H9 (cell line): ENCODE measurements at regions not wholly inside any gene's neighbourhood (a gene's known extent, or its start where the extent isn't known, plus 50 kb on each side); places are given as distances from the start of the nearest gene placed in this dataset.

Experiments
- DNase-seq: peaks from one replicate; pipeline ENCODE4 v3.0.0-alpha.2; 2017
- H2AFZ ChIP-seq: one replicate; pipeline ENCODE4 v1.6.1; 2013; ENCODE audit warnings: mild to moderate bottlenecking, low read length, control low read depth, moderate library complexity
- H2AK5ac ChIP-seq: 2 replicates; pipeline ENCODE4 v1.6.1; 2013; ENCODE audit warnings: low read length, control low read depth, mixed read lengths; ENCODE audit not compliant: insufficient read length
- H2BK120ac ChIP-seq: one replicate; pipeline ENCODE4 v1.6.1; 2013; ENCODE audit warnings: low read depth, mild to moderate bottlenecking, low read length, control low read depth, inconsistent platforms; ENCODE audit not compliant: poor library complexity, severe bottlenecking
- H2BK12ac ChIP-seq: 2 replicates; pipeline ENCODE4 v1.6.1; 2013; ENCODE audit warnings: low read length, control low read depth, mixed read lengths, low read depth; ENCODE audit not compliant: insufficient read length
- H2BK15ac ChIP-seq: 2 replicates; pipeline ENCODE4 v1.6.1; 2013; ENCODE audit warnings: low read depth, low read length, control low read depth
- H2BK20ac ChIP-seq: one replicate; pipeline ENCODE4 v1.6.1; 2013; ENCODE audit warnings: low read depth, mild to moderate bottlenecking, low read length, control low read depth, inconsistent platforms; ENCODE audit not compliant: poor library complexity, severe bottlenecking
- H2BK5ac ChIP-seq: 2 replicates; pipeline ENCODE4 v1.6.1; 2013; ENCODE audit warnings: low read length, control low read depth, mixed read lengths; ENCODE audit not compliant: insufficient read length
- H3K14ac ChIP-seq: 2 replicates; pipeline ENCODE4 v1.6.1; 2013; ENCODE audit warnings: low read length, control low read depth; ENCODE audit not compliant: insufficient read depth
- H3K18ac ChIP-seq: 2 replicates; pipeline ENCODE4 v1.6.1; 2013; ENCODE audit warnings: low read depth, mild to moderate bottlenecking, mixed read lengths, low read length, control low read depth; ENCODE audit not compliant: insufficient read length
- H3K23ac ChIP-seq: 2 replicates; pipeline ENCODE4 v1.6.1; 2013; ENCODE audit warnings: low read length, control low read depth, mixed read lengths, low read depth; ENCODE audit not compliant: insufficient read length
- H3K23me2 ChIP-seq: 2 replicates; pipeline ENCODE4 v1.6.1; 2013; ENCODE audit warnings: low read depth, mild to moderate bottlenecking, mixed read lengths, low read length, control low read depth; ENCODE audit not compliant: insufficient read length, poor library complexity, severe bottlenecking
- H3K27ac ChIP-seq: 2 replicates; pipeline ENCODE4 v1.5.1; 2013; ENCODE audit warnings: low read length, control low read depth, mixed read lengths, low read depth; ENCODE audit not compliant: insufficient read length
- H3K27me3 ChIP-seq: 2 replicates; pipeline ENCODE4 v1.6.1; 2013; ENCODE audit warnings: low read length, control low read depth, inconsistent platforms; ENCODE audit not compliant: insufficient read depth
- H3K4ac ChIP-seq: 2 replicates; pipeline ENCODE4 v1.6.1; 2013; ENCODE audit warnings: low read depth, mild to moderate bottlenecking, control low read depth, inconsistent platforms, low read length, moderate library complexity
- H3K4me1 ChIP-seq: 2 replicates; pipeline ENCODE4 v1.6.1; 2013; ENCODE audit warnings: low read length, control low read depth, inconsistent platforms; ENCODE audit not compliant: insufficient read depth
- H3K4me2 ChIP-seq: 2 replicates; pipeline ENCODE4 v1.6.1; 2013; ENCODE audit warnings: low read length, control low read depth, mixed read lengths; ENCODE audit not compliant: insufficient read length, insufficient read depth
- H3K56ac ChIP-seq: 2 replicates; pipeline ENCODE4 v1.6.1; 2013; ENCODE audit warnings: low read depth, mild to moderate bottlenecking, mixed read lengths, low read length, control low read depth; ENCODE audit not compliant: insufficient read length
- H3K79me1 ChIP-seq: 2 replicates; pipeline ENCODE4 v1.6.1; 2013; ENCODE audit warnings: low read depth, mild to moderate bottlenecking, moderate library complexity, low read length, control low read depth, inconsistent platforms; ENCODE audit not compliant: insufficient read depth, poor library complexity, severe bottlenecking
- H3K79me2 ChIP-seq: 2 replicates; pipeline ENCODE4 v1.6.1; 2013; ENCODE audit warnings: low read length, control low read depth, inconsistent platforms; ENCODE audit not compliant: insufficient read depth
- H3K9ac ChIP-seq: 2 replicates; pipeline ENCODE4 v1.6.1; 2013; ENCODE audit warnings: low read length, control low read depth, mixed read lengths; ENCODE audit not compliant: insufficient read length; ENCODE audit errors: extremely low read depth
- H3K9me3 ChIP-seq: one replicate; pipeline ENCODE4 v1.6.1; 2013; ENCODE audit warnings: low read depth, low read length, inconsistent platforms; ENCODE audit not compliant: control insufficient read depth
- H3T11ph ChIP-seq: one replicate; pipeline ENCODE4 v1.6.1; 2013; ENCODE audit warnings: mild to moderate bottlenecking, low read length, control low read depth, inconsistent platforms
- H4K20me1 ChIP-seq: one replicate; pipeline ENCODE4 v1.6.1; 2013; ENCODE audit not compliant: control insufficient read depth, insufficient read length, insufficient read depth
- H4K5ac ChIP-seq: 2 replicates; pipeline ENCODE4 v1.6.1; 2013; ENCODE audit warnings: low read depth, mild to moderate bottlenecking, mixed read lengths, low read length, control low read depth; ENCODE audit not compliant: insufficient read length
- H4K8ac ChIP-seq: replicated peaks from 2 replicates; pipeline ENCODE4 v1.6.1; 2013; ENCODE audit warnings: low read length, control low read depth, mixed read lengths, low read depth; ENCODE audit not compliant: insufficient read length
- H4K91ac ChIP-seq: 2 replicates; pipeline ENCODE4 v1.6.1; 2013; ENCODE audit warnings: low read depth, mild to moderate bottlenecking, moderate library complexity, mixed read lengths, low read length, control low read depth; ENCODE audit not compliant: insufficient read length
- H3K27ac Mint-ChIP-seq, 3 experiments: 2 replicates in 2 of 3; 3 replicates in 1 of 3; pipeline ENCODE4 v1.8.0; 2020 to 2021; ENCODE audit warnings: mixed read lengths in 3 of 3, mild to moderate bottlenecking in 1 of 3, moderate library complexity in 1 of 3
- H3K27me3 Mint-ChIP-seq: 2 replicates; pipeline ENCODE4 v1.8.0; 2021; ENCODE audit warnings: low read depth, mild to moderate bottlenecking, moderate library complexity, mixed read lengths
- H3K36me3 Mint-ChIP-seq, 3 experiments: 2 replicates in 2 of 3; 3 replicates in 1 of 3; pipeline ENCODE4 v1.8.0; 2020 to 2021; ENCODE audit warnings: low read depth in 3 of 3, mixed read lengths in 3 of 3; ENCODE audit not compliant: insufficient read depth in 1 of 3
- H3K4me1 Mint-ChIP-seq, 2 experiments: 2 replicates each; pipeline ENCODE4 v1.8.0; 2020; ENCODE audit warnings: mixed read lengths in 2 of 2
- H3K4me3 Mint-ChIP-seq, 2 experiments: 2 replicates in 1 of 2; 3 replicates in 1 of 2; pipeline ENCODE4 v1.8.0; 2020 to 2021; ENCODE audit warnings: mild to moderate bottlenecking in 2 of 2, mixed read lengths in 2 of 2, moderate library complexity in 1 of 2
- H3K9me3 Mint-ChIP-seq, 2 experiments: 2 replicates in 1 of 2; 3 replicates in 1 of 2; pipeline ENCODE4 v1.8.0; 2020; ENCODE audit warnings: mild to moderate bottlenecking in 2 of 2, mixed read lengths in 2 of 2, moderate library complexity in 1 of 2
- WGBS: extraction: QIAGEN DNeasy Blood & Tissue Kit; methylation state at CpG from one replicate; pipeline ENCODE4 v1.1.7; 2013; ENCODE audit warnings: missing lambda C conversion rate, low lambda C conversion rate, mixed read lengths; ENCODE audit not compliant: insufficient read length; ENCODE audit errors: extremely low coverage; 5-methylcytosine and 5-hydroxymethylcytosine counted together
- TF ChIP-seq, protein P1 (sequence below): fragments of 200-600 bp; sonication (generic); conservative IDR thresholded peaks from 3 replicates; pipeline ENCODE4 v1.8.0; 2021; ENCODE audit warnings: antibody characterized with exemption, mild to moderate bottlenecking

GRCh38 chr5:89444088-89444487, 561.1 kb upstream of the MEF2C start:
- no peak overlapping the region for H3K4me3 Mint-ChIP-seq
- Histone ChIP-seq H4K5ac (no peak overlapping the region), H4K91ac (no peak overlapping the region), H2BK12ac (no peak overlapping the region), H3K23me2 (no peaks in the 10 kb centered on the region), H2AFZ (no peak overlapping the region), H2AK5ac (no peak overlapping the region), H4K20me1 (no peaks in the 10 kb centered on the region), H2BK120ac (no peak overlapping the region), H3K4me2 (no peak overlapping the region), H3K4me1 (no peaks in the 10 kb centered on the region), H4K8ac (no peak overlapping the region), H3K23ac (no peak overlapping the region), H3K4ac (no peak overlapping the region), H2BK5ac (no peak overlapping the region), H3K9ac (no peak overlapping the region), H3K79me2 (no peaks in the 10 kb centered on the region), H3K18ac (no peak overlapping the region), H3K56ac (no peak overlapping the region), H2BK20ac (no peak overlapping the region), H3K14ac (no peak overlapping the region), H3T11ph (no peak overlapping the region), H3K27ac (no peak overlapping the region), H3K27me3 (no peaks in the 10 kb centered on the region), H3K79me1 (no peaks in the 10 kb centered on the region), H2BK15ac (no peak overlapping the region), H3K9me3 (no peaks in the 10 kb centered on the region)
- WGBS = no CpG with 5 or more reads among the region's 3 CpGs
- no peak for DNase-seq
- TF ChIP-seq, protein P1, sequence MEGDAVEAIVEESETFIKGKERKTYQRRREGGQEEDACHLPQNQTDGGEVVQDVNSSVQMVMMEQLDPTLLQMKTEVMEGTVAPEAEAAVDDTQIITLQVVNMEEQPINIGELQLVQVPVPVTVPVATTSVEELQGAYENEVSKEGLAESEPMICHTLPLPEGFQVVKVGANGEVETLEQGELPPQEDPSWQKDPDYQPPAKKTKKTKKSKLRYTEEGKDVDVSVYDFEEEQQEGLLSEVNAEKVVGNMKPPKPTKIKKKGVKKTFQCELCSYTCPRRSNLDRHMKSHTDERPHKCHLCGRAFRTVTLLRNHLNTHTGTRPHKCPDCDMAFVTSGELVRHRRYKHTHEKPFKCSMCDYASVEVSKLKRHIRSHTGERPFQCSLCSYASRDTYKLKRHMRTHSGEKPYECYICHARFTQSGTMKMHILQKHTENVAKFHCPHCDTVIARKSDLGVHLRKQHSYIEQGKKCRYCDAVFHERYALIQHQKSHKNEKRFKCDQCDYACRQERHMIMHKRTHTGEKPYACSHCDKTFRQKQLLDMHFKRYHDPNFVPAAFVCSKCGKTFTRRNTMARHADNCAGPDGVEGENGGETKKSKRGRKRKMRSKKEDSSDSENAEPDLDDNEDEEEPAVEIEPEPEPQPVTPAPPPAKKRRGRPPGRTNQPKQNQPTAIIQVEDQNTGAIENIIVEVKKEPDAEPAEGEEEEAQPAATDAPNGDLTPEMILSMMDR = no peak
- H3K4me1 Mint-ChIP-seq = peaks cover 20 to 22% of the 10 kb centered on the region in 2 experiments
- no peaks in the 10 kb centered on the region for H3K9me3 Mint-ChIP-seq
- H3K36me3 Mint-ChIP-seq = no peaks in the 10 kb centered on the region
- H3K27ac Mint-ChIP-seq = no peak overlapping the region
- H3K27me3 Mint-ChIP-seq = no peaks in the 10 kb centered on the region
